Thyroid gland (tissue), 4 donors: ENCODE measurements at regions not wholly inside any gene's neighbourhood (a gene's known extent, or its start where the extent isn't known, plus 50 kb on each side); places are given as distances from the start of the nearest gene placed in this dataset.
"Not testable (repeated sequence)": the region's sequence is repeated elsewhere in the genome, so short reads cannot be mapped to it uniquely, and the experiment has no call there.

Source experiments
- DNase-seq, 2 donors: peaks; one replicate each; pipeline ENCODE4 v3.0.0-alpha.2; 2019
- H3K27ac ChIP-seq, 3 donors: fragments of 200-600 bp; sonication (generic); 1 replicate in 2 of 3; 2 replicates in 1 of 3; pipeline ENCODE4 v1.5.1; 2016 to 2019; ENCODE audit warnings: mild to moderate bottlenecking in 1 of 3, moderate library complexity in 1 of 3
- H3K27me3 ChIP-seq: fragments of 200-600 bp; sonication (generic); one replicate; pipeline ENCODE4 v1.5.1; 2019
- H3K36me3 ChIP-seq, 2 donors: fragments of 200-600 bp; sonication (generic); one replicate each; pipeline ENCODE4 v1.5.1; 2016 to 2019
- H3K4me1 ChIP-seq, 2 donors: fragments of 200-600 bp; sonication (generic); one replicate each; pipeline ENCODE4 v1.5.1; 2017 to 2019
- H3K4me3 ChIP-seq, 3 donors: fragments of 200-600 bp; sonication (generic); replicated peaks in 1 of 3; 1 replicate in 2 of 3; 2 replicates in 1 of 3; pipeline ENCODE4 v1.5.1; 2016; ENCODE audit warnings: mild to moderate bottlenecking in 1 of 3
- H3K9me3 ChIP-seq: fragments of 200-600 bp; sonication (generic); one replicate; pipeline ENCODE4 v1.5.1; 2017
- CTCF ChIP-seq, 6 experiments: fragments of 200-600 bp in 3 of 6; fragments of 450-650 bp in 3 of 6; sonication (generic) in 3 of 6; IDR thresholded peaks; one replicate each; pipeline ENCODE4 v1.5.1; 2016 to 2019; ENCODE audit warnings: antibody characterized with exemption in 6 of 6, mild to moderate bottlenecking in 2 of 6, inconsistent platforms in 1 of 6, moderate library complexity in 1 of 6
- POLR2A ChIP-seq, 2 donors: fragments of 450-650 bp; IDR thresholded peaks; one replicate each; pipeline ENCODE4 v1.6.1; 2017; ENCODE audit warnings: antibody characterized with exemption in 2 of 2, mild to moderate bottlenecking in 2 of 2, moderate library complexity in 1 of 2
- WGBS, 2 donors: methylation state at CpG; one replicate each; pipeline ENCODE4 v1.1.5; 2017; 5-methylcytosine and 5-hydroxymethylcytosine counted together
- intact Hi-C: fragments of 100-400 bp; cut with DNase I; formaldehyde crosslinking; loops from one replicate; pipeline ENCODE4 v1.15.1; 2023

DNA sequence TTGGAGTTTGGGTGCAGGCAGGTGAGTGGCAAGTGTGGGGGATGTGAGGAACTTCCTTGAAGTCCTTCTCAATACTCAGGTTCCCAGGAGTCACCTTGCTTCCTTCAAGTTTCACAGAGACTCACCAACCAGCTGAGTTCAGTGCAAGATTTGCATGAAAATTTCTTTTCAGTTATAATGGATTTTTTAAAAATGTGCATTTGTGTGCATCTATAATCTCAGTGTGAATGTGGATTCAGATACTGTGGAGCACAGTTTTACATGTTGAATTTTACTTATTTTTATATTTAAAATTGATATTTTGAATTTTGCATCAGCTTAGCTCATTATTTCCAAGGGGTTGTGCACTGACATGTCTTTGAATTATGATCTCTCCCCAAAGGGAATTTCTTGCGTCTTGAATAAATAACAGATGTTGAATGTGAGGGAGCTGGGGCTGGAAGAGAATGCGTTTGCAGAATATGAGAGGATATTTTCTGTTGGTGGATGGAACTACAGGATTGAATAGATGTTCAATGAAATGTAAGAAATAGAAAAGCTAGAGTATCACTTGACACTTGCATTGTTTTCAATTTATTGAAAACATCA lies 184.3 kb downstream of the RPRM start:
- no peak for DNase-seq
- WGBS, 2 donors, result 30 to 38% methylated on average over 2 of the region's 2 CpGs
- no peak overlapping the region for H3K27ac ChIP-seq
- TF ChIP-seq POLR2A (IDR thresholded peaks at IDR 0.05) (no peak), CTCF (IDR thresholded peaks at IDR 0.05) (no peak)
- no peaks in the 10 kb centered on the region for H3K4me1 ChIP-seq
- H3K27me3 ChIP-seq, result no peaks in the 10 kb centered on the region
- H3K36me3 ChIP-seq, result no peaks in the 10 kb centered on the region
- H3K4me3 ChIP-seq, result no peak overlapping the region
- no peaks in the 10 kb centered on the region for H3K9me3 ChIP-seq
- intact Hi-C loops, result no loop called here

DNA sequence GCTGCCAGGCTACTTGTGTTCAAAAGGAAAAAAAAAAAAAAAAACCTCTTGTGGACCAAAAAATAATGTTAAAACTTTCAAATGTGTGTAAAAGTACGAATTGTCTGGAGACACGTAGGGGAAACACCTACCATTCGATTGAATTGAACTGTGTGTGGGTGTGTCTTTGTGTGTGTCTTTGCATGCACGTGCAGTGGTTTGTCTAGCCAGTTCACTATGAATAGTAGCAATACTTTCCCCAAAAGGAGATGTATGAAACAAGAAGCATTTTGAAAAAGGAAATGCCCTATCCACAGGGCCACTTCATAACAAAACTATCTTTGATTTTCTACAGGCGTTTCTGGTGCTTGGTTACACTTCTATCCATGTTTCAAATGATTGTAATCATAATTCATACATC lies 186.8 kb downstream of the RPRM start:
- intact Hi-C loops, result no loop called here
- 77 to 78% methylated on average over 5 of the region's 5 CpGs for WGBS, 2 donors

DNA sequence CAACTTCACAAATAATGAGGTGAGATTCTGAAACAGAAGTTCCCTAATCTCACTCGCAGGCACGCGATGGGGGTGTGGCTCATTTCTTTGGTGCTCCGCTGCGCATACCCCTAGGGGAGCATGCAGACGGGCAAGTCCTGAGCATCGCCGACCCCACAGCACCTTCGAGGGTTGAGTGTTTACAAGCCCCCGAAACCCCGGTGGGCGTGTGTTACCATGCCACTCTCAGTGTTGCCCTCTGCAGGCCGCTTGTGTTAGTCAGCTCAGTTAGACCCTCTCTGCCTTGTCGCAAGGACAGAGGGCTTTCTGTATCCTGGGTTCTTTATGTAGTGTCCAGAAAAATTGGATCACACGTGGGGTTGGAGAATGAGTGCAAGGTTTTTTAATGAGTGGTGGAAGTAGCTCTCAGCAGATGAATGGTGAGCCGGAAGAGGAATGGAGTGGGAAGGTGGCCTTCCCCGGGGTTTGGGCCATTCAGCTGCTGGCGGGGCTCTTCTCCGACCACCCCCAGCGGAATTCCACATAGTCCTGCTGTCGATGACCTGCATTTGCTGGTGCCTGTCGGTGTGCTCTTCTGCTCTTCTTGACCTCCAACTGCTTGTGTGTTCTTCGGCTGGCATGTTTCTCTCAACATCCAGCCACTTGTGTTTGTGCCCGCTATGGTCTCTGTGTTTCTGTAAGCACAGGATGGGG lies 191.3 kb downstream of the RPRM start:
- no peak for TF ChIP-seq POLR2A (IDR thresholded peaks at IDR 0.05)
- TF ChIP-seq CTCF (IDR thresholded peaks at IDR 0.05), result no peak
- 45 to 48% methylated on average over 23 to 24 of the region's 24 CpGs for WGBS, 2 donors
- no peak overlapping the region for H3K4me3 ChIP-seq
- H3K36me3 ChIP-seq, result no peaks in the 10 kb centered on the region
- no peak for DNase-seq
- no peaks in the 10 kb centered on the region for H3K4me1 ChIP-seq
- intact Hi-C loops, result no loop called here
- H3K27me3 ChIP-seq, result no peaks in the 10 kb centered on the region
- no peaks in the 10 kb centered on the region for H3K9me3 ChIP-seq
- no peak overlapping the region for H3K27ac ChIP-seq

More for the DNA sequence above, 186.8 kb downstream of the RPRM start:
- Histone ChIP-seq H3K9me3 (no peaks in the 10 kb centered on the region), H3K27me3 (no peaks in the 10 kb centered on the region), H3K27ac (no peak overlapping the region), H3K4me1 (no peaks in the 10 kb centered on the region), H3K36me3 (no peaks in the 10 kb centered on the region), H3K4me3 (no peak overlapping the region)
- TF ChIP-seq CTCF (IDR thresholded peaks at IDR 0.05) (no peak), POLR2A (IDR thresholded peaks at IDR 0.05) (no peak)
- DNase-seq, result no peak

GRCh38 chr2:153268941-153269461 lies 209.6 kb downstream of the RPRM start:
- H3K9me3 ChIP-seq, result no peaks in the 10 kb centered on the region
- no peak overlapping the region for H3K27ac ChIP-seq
- intact Hi-C loops, result no loop called here
- no peak overlapping the region for H3K4me3 ChIP-seq
- TF ChIP-seq CTCF (IDR thresholded peaks at IDR 0.05) (no peak), POLR2A (IDR thresholded peaks at IDR 0.05) (no peak)
- H3K27me3 ChIP-seq, result no peaks in the 10 kb centered on the region
- H3K4me1 ChIP-seq, result no peaks in the 10 kb centered on the region
- H3K36me3 ChIP-seq, result no peaks in the 10 kb centered on the region
- DNase-seq, result no peak

- WGBS, 2 donors, result 88 to 94% methylated on average over 14 to 16 of the region's 18 CpGs
- intact Hi-C loops, H3K9me3 ChIP-seq: not testable (repeated sequence)
These were observed 221.7 kb downstream of the RPRM start for GRCh38 chr2:153256876-153257275.

DNA sequence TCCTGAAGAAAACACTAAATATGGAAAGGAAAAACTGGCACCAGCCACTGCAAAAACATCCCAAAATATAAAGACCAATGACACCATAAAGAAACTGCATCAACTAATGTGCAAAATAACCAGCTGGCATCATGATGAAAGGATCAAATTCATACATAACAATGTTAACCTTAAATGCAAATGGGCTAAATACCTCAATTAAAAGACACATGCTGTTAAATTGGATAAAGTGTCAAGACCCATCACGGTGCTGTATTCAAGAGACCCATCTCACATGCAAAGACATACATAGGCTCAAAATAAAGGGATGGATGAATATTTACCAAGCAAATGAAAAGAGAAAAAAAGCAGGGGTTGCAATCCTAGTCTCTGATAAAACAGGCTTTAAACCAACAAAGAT lies 231.9 kb downstream of the RPRM start:
- H3K9me3 ChIP-seq, intact Hi-C loops, H3K27me3 ChIP-seq, H3K4me3 ChIP-seq, H3K27ac ChIP-seq, H3K36me3 ChIP-seq, DNase-seq, H3K4me1 ChIP-seq: not testable (repeated sequence)
- WGBS, 2 donors, result 26 to 39% methylated on average over 1 of the region's 1 CpG

More at GRCh38 chr2:153256876-153257275, 221.7 kb downstream of the RPRM start:
- not testable (repeated sequence) for H3K27ac ChIP-seq, H3K4me1 ChIP-seq, H3K27me3 ChIP-seq, H3K36me3 ChIP-seq, H3K4me3 ChIP-seq, DNase-seq
